ENCODE measurements at regions not wholly inside any gene's neighbourhood (a gene's known extent, or its start where the extent isn't known, plus 50 kb on each side); places are given as distances from the start of the nearest gene placed in this dataset.

DNA sequence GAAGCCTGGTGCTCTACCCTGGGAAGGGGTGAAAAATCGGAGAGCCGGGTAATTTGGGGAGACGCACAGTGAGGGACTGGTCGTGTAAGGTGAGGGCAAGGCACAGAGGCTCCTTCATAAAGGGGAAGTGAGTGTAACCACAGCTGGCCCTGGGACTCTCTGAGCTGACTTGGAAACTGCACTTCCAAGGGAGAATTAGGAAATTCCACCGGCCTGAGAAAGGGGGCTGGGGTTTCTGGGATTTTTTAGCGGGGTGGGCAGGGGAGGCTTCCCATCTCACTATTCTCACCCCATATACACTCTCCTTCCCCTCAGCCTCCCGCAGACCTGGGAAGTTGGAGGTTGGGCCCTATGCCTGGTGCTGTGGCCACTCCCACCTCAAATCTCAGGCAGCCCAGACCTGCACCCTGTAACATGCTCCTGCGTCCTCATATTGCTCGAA is 88.3 kb upstream of the IPO9 start:
- TF ChIP-seq CTCF (conservative IDR thresholded peaks at IDR 0.05; ENCODE audit: low read depth, low read length) (no peak), EZH2 (IDR thresholded peaks at IDR 0.05; ENCODE audit: borderline replicate concordance, low read depth, low read length, poor library complexity, severe bottlenecking) (no peak)
